Uterus (tissue), 2 donors: ENCODE measurements at regions not wholly inside any gene's neighbourhood (a gene's known extent, or its start where the extent isn't known, plus 50 kb on each side); places are given as distances from the start of the nearest gene placed in this dataset.

ENCODE experiments used
- CTCF ChIP-seq, 4 experiments: fragments of 200-600 bp in 2 of 4; fragments of 450-650 bp in 2 of 4; sonication (generic) in 2 of 4; IDR thresholded peaks; one replicate each; pipeline ENCODE4 v1.5.1; 2016 to 2019; ENCODE audit warnings: antibody characterized with exemption in 4 of 4, mild to moderate bottlenecking in 2 of 4, moderate library complexity in 1 of 4
- POLR2A ChIP-seq, 2 donors: fragments of 450-650 bp; IDR thresholded peaks; one replicate each; pipeline ENCODE4 v1.6.1; 2016; ENCODE audit warnings: antibody characterized with exemption in 2 of 2, mild to moderate bottlenecking in 1 of 2, moderate library complexity in 1 of 2

DNA sequence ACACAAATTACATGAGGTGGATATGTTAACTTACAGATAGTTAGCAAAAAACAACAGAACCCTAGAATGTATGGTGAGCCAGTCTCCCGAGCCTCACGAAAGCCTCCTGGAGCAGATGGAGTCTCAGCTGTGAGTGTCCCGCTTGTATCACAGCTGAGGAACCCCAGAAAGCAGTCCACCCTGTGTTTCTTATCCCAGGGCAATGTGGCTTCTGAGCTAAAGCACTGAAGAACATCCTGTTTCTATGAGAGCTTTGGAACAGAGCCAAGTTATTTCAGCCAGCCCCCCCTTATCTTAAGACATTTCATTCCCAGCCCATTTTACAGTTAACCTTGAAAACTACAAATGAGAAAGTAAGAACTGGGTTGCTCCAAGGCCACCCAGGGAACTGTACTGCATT is 1220.9 kb upstream of the CDH6 start:
- no peak for TF ChIP-seq POLR2A (IDR thresholded peaks at IDR 0.05)
- no peak for TF ChIP-seq CTCF (IDR thresholded peaks at IDR 0.05)
